ENCODE measurements at regions not wholly inside any gene's neighbourhood (a gene's known extent, or its start where the extent isn't known, plus 50 kb on each side); places are given as distances from the start of the nearest gene placed in this dataset.

- no peak for DNase-seq
These were observed 249.7 kb upstream of the NCKAP5 start for GRCh38 chr2:133817680-133818566.

GRCh38 chr2:133818661-133819060 is 250.4 kb upstream of the NCKAP5 start:
- DNase-seq: no peak

DNA sequence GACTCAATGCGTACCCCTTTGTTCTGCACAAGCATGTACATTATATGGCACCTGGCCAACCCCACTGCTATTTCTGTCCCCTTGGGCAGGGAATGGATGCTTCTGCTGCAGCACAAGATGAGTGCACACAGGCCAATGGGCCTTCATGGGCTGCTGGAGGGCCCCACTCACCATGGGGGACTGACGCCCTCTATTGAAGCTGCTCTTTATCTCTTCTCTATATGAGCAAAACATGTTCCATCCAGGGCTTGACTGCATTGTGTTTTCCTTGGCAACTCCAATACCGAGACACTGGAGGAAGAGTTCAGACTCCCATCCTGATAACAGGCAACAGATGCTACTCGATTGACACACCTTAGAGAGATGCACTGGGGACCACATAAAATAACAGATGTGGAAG is 251.6 kb upstream of the NCKAP5 start:
- DNase-seq: no peak

- no peak for DNase-seq
These were observed 253.0 kb upstream of the NCKAP5 start for GRCh38 chr2:133821107-133821760.

GRCh38 chr2:133822517-133823225 is 254.4 kb upstream of the NCKAP5 start:
- DNase-seq: no peak

- DNase-seq: no peak
These were observed 254.9 kb upstream of the NCKAP5 start for GRCh38 chr2:133823226-133823550.

- DNase-seq: no peak
These were observed 256.6 kb upstream of the NCKAP5 start for GRCh38 chr2:133824869-133825268.

DNA sequence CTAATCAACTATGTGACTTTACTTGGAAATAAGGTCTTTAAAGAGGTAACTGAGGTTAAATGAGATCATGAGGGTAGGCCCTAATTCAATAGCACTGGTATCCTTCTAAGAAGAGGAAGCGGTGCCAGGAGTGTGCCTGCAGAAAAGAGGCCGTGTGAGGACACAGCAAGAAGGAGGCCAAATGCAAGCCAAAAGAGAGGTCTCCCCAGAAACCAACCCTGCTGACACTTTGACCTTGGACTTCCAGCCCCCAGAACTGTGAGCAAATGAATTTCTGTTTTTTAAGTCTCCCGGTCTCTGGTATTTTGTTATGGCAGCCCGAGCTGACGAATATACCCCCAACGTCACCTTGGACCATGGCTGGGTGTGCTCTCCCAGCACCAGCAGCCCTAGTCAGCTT is 257.5 kb upstream of the NCKAP5 start:
- DNase-seq: no peak

GRCh38 chr2:133828913-133829312 is 260.6 kb upstream of the NCKAP5 start:
- no peak for DNase-seq

GRCh38 chr2:133829450-133830020 is 261.3 kb upstream of the NCKAP5 start:
- DNase-seq: no peak

- no peak for DNase-seq
These were observed 265.5 kb upstream of the NCKAP5 start for GRCh38 chr2:133833746-133834145.

GRCh38 chr2:133835821-133836619 is 267.8 kb upstream of the NCKAP5 start:
- no peak for DNase-seq

DNA sequence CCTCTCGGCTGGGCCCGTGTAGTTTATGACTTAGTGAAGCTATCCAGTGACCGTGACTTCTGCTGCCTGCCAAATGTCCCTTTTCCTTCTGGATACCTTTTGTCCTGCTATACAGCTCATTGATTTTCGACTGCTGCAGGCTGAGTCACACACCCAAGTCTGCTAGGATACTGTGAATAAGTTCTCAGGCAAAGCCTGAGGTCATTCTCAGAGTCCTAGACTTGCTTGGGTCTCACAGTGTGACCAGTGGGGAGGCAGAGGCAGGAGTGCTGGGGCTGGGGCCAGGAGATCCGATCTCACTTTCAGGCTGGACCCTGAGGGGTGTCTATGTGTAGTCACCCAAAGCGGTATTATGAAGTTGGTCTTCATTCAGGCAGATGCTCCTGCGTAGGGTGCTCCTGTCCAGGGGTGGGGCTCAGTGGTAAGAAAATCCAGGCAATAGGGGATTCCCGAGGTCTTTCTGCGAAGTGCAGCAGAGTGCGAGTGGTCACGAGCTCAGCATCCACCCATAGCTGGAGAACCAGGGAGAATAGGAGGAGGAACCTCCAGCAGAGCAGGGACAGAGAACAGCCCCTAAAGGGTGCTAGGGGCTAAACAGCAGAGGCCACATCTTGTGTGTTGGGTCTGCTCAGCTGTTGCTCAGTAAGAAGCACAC is 268.6 kb upstream of the NCKAP5 start:
- DNase-seq: no peak

- DNase-seq: no peak
These were observed 269.3 kb upstream of the NCKAP5 start for GRCh38 chr2:133837441-133838094.

DNA sequence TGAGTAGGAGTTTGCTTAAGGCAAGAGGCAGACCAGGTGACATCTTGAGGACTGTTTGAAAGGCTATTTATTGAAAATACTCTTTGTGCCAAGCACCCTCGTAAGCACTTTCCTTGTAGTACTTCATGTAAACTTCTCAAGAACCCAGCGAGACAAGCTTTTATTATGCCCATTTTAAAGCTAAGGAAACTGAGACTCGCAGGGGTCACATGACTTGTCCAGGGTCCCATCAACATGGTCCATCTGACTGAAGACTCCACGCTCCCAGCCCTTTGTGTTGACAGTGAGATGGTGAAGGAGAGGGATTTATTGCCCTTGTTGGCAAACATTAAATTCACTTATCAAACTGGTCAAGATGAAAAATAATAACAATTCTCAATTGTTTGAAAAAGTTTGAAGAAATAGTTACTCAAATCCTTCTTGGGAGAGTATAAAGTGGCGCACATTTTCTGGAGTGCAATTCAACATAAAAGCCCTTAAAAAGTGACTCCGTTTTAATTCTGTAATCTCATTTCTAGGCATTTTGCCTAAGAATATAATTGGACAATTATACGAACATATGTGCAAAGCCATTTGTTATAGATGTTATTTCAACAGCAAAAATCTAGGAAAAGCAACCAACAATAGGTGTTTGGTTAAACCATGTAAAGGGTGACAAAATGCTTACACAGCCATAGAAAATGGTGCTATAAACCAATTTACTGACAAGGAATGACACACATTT is 270.5 kb upstream of the NCKAP5 start:
- DNase-seq: no peak

- DNase-seq: no peak
These were observed 271.4 kb upstream of the NCKAP5 start for GRCh38 chr2:133839677-133840076.

- DNase-seq: no peak
These were observed 272.5 kb upstream of the NCKAP5 start for GRCh38 chr2:133840761-133841160.

GRCh38 chr2:133841900-133842299 is 273.6 kb upstream of the NCKAP5 start:
- no peak for DNase-seq

DNA sequence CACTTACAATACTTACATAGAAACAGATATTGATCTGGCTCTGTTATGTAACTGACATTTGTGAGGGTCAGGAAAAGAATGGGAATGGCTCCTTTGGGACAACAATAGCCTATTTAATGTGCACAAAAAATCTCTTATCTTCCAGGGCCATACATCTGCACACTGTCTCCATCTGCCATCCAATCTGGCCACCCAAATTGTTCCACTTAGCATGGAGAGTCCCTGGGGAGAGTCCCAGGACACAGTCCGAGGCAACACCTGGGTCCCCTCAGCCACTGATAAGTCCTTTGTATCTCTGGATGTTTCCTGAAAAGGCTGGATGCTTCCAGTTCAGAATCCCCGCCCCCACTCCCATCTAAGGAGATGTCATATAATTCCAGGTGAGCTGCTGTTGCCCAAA is 274.2 kb upstream of the NCKAP5 start:
- DNase-seq: no peak

DNA sequence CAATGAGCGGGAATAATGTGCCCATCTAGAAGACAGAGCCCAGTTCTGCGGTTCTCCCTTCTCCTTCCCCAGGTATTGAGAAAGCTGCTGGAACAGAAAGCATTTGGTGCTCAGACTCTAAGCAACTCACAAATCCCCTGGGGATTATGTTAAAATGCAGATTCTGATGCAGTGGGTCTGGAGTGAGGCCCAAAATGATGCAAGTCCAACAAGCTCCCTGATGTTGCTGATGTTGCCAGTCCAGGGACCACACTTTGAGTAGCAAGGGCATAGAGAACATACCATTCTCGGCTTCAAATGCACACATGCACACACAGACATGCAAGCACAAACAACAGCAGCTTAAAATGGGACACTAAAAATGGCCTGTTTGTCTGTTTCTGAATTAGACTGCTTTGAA is 274.8 kb upstream of the NCKAP5 start:
- no peak for DNase-seq

DNA sequence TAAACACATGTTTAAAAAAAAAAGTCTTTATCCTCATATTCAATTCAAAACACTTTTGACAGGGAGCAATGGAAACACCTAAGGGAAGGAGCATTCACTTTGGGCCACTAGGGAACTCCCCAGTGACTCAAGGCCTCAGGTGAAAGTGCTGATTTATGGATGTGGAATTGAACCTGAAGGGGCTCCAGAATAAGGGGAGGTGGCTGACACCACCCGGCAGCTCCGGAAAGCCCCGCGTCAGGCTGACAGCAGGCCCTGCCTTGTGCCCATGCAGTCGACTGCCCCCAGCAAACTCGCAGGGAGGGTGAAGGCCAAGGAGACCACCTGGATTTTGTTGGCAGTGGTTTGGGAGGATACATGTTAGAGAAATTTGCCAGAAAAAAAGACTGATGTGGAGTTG is 275.3 kb upstream of the NCKAP5 start:
- no peak for DNase-seq
